HG03139 (cell line): ENCODE measurements at regions not wholly inside any gene's neighbourhood (a gene's known extent, or its start where the extent isn't known, plus 50 kb on each side); places are given as distances from the start of the nearest gene placed in this dataset.

Source experiments
- ATAC-seq: cut with Tn5 transposase; IDR thresholded peaks from one replicate; pipeline ENCODE4 v1.9.1; 2021; ENCODE audit not compliant: unreplicated experiment

DNA sequence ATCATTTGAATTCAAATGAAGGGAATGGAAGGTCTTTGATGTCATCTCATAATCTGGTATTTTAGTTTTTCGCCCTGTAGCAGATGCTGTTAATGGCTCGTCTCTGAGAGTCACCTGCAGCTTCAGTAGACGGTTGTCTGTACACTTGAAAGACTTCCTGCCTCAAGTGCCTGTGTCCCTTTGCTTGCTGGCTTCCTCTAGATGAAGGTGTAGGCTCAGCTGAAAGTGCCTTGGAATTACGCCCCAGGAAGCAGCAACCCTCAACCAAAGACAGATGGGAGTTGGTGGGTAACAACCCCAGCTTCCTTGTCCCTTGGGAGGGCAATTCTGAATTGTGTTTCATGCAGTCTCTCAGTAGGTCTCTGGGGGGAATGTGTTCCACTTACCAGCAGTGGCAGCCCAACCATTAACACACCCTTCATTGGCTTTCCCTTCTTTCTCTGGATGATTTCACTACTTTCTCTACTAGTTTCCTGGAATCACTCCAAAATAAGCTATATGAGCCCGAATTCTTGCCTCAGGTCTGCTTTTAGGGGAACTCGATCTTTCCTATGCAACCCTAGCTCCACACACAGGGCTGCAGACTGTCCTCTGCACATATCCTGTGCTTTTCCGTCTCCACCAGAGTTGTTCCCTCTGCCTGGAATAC, 395.6 kb downstream of the DMAC1 start:
- no peak for ATAC-seq

DNA sequence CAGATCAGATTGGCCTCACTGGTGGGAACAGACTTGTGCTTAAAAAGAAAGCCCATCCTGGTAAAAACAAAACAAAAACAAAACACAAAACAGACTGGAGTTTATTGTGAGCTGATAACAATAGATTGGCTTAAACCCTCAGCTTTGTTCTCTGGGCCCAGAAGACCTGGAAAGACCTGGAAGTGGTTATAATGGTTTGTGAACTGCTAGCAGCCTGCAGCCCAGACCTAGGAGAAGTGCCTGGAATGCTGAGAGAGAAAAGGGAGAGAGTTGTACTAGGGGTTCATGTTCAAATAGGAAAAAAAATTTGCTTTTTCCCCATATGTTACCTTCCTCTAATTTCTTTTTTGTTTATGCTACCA, 396.6 kb downstream of the DMAC1 start:
- no peak for ATAC-seq

DNA sequence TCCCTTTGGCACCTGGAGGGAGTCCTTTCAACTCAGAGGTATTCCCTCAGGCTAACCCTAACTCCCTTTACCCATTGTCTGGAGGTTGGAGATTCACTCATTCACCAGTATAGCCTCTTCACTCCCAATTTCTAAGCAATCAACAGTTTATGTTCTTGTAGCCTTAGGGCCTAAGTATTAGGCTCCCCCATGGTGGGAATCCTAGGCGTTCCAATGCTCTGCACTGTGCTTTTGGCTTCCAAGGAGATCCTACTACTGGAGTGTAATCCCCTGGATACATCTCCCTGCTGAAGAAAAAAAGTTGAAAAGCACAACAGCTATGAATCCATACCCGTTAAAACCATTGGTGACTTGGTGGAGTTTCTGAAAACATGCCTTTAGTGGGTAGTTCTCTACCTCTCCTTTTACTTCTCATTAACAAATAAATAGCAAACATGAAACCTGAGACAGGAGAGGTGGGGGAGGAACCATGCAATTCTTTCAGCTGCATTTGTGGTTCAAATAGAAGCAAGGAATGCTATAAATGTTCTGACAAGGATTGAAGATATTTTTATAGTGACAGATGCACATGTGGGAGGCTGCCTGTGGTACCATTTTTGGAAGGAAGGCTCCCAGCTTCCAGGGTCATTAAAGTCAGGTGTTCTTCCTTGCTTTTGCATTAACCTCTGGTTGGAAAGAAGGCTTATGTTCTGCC, 397.1 kb downstream of the DMAC1 start:
- ATAC-seq: no peak

DNA sequence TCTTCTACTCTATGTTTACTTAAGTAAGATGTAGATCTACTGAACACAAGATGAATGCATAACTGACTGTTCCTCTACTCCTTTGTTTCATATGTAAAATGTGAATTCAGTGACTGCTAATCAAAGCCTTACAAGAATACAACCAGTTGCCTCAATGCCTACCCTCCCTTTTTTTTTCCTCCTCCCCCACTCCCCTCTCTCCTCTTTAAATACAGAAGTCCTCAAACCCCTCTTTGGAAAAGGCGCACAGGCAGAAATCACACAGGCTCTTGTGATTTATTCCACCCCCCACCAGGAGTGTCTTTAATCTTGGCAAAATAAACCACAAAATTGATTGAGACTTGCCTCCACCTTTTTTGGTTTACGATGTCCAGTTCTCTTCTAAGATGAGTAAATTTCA, 398.5 kb downstream of the DMAC1 start:
- no peak for ATAC-seq

DNA sequence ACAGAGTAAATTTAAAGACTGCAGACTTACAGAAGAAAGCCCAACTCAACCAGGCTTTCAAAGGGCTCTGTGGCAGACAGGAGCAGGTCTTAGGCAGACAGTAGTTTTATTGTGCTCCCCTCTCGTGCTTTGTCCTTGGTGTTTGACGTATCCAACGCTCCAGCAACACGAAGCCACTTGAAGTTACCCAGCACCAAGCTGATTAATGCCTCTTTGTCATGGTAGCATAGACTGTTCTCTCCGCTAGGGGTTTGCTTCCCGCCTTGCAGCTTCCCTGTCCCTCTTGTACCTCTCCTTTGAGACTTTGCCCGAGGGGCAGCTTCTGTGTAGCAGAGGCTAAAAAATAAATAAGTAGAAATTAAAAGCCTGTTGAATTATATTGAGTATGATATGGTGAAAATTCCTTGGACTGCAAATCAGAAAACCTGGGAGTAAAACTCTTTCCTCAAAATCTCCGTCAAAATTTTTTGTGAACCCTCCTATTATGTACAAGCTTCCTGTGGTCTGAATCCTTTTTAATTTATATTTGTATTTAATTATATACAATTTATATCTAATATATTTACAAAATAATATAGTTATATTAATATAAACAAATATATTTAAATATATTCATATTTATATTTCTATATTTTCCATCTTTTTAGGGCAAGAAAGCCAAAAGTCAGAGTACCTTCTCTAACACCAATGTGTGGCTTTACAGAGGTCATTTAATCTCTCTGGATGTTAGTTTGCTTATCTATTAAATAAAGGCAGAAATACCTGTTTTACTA, 405.4 kb downstream of the DMAC1 start:
- no peak for ATAC-seq

DNA sequence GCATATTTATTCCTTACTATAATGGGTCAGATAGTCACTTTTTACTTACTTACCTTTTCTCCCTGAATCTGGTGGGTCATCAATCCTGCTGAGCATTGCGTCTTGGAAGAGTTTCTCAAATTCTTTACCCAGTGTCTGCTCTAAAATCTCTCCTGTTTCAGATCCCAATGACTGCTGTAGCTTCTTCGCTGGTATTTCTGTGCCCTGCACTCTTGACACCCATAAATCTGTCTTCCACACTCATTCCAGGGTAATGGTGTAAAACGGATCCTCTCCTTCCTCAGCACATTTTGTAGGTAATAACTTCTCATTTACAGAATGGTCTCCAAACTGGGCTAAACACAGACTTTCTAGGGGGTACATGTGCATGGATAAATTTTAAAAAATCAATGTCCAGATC, 407.4 kb downstream of the DMAC1 start:
- no peak for ATAC-seq

DNA sequence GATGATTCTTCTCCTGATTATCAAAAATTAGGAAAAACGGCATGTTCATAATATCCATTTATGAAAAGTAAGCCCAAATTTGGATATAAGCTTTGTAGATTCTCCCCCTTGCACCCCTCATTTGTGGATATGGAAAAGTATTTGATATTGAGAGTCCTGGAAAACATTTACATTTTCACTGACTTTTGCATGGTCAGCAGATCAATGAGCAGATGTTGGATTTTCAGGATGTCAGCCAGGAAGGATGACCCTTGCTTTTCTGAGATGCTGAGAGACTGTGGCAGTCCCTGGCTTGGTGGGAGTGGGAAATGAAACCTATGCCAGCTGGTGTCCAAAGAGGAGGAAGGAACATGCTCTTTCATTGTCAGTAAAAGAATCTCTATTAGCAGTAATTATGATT, 410.8 kb downstream of the DMAC1 start:
- ATAC-seq: no peak

DNA sequence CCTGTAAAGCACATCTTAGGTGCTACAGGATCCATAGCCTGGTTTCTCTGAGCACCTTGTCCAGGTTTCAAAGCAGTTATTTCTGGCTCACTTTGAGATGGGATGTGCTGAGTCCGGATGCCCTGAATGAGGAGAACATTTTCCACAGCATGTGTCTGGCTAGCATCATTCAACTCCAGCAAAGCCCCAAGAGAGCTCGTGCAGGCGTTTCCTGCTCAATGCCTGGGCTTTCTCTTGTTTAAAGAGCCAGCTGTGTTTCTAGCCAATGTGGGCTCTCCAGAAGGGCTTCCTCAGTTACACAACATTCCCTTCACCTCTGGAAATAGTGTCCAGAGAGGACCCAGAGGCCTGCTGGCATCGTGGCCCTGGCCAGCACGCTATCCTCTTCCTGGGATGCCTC, 411.7 kb downstream of the DMAC1 start:
- no peak for ATAC-seq

DNA sequence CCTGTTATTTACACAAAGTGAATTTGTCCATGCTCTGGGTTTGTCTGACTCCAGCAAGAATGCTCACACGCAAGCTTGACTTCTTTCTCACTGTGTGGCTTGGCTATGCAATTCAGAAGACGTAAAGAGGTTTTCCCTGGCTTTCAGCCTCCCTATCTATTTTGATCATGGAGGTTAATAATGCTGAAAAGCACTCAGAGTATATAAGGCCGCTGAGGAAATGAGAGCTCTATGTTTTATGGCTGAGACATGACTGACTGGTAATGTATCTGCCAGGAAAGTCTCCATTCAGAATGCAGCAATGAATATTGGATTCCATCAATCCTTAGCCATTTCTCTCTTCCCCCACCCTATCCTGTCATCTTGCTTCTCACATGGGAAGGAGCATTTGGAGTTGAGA, 417.3 kb downstream of the DMAC1 start:
- no peak for ATAC-seq

DNA sequence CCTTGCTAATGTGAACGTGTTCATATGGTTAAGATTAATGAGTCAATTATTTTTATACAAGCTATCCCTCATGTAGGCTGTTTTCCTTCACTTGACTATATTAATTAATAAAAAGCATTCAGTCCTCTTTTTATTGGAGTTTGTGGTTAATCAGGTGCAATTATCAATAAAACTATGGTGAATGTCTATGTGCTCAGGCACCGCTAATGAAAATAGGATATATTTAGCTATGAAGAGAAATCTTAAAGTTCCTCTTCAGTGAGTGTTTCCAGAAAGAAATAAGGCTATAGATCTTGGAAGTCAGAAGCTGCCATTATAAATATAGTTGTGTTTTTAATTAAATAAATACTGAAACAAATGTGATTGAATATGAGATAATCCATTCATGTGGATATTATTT, 422.1 kb downstream of the DMAC1 start:
- ATAC-seq: no peak

DNA sequence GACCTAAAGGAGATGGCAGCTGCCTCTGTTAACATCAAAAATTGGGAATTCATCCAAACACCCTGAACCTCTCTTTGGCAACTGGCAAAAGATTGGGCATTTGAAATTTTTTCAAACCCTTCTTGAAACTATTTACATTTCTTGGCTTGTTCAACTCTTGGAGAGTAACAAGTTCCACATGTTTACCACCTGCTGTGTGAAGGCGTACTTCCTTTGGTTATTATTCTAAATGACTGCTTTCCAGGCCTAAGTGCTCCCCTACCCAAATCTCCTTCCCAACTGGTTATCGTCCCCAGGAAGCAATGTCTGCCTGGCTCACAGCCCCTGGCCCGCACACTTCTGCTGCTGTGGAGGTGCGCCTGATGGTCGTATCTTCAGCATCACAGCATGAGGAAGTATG, 422.7 kb downstream of the DMAC1 start:
- ATAC-seq: no peak

DNA sequence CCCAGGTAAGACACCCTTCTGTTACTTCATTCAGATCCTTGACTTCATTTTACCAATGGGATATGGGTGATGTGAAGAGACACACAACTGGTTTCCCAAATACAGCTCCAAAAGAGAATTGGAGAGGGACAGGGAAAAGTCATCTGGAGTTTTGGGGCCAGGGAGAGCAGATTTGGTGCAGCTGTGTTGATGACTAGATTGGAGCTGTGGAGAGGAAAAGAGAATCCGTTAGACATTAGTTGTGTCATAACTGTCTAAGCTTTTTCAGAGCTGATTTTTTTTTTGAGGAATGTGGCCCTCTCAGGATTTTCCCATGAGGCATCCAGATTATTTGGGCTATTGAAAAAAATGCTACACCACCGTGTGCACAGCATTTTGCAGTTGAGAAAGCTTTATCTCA, 423.4 kb downstream of the DMAC1 start:
- ATAC-seq: no peak

DNA sequence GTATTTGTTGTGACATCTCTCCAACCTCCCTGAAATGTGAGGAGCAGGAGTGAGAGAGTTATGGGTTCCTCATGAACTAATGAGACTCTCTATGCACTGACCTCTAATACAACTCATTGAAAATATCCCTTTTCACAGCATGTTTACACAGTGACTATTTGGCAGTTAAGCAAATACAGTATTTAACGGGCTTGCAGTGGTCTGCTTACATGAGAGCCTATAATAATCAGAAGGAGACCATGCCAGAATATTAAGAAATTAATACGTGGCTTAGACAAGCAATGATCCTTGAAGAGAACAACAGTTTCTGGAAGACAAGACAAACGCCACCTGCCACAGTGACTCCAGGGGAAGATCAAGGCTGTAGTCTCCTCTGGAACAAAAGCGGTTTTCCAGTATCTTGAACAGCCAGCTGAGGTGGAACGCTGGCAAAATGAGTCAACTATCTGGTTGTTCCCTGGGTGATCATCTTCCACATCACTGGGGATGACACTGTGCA, 424.5 kb downstream of the DMAC1 start:
- no peak for ATAC-seq

DNA sequence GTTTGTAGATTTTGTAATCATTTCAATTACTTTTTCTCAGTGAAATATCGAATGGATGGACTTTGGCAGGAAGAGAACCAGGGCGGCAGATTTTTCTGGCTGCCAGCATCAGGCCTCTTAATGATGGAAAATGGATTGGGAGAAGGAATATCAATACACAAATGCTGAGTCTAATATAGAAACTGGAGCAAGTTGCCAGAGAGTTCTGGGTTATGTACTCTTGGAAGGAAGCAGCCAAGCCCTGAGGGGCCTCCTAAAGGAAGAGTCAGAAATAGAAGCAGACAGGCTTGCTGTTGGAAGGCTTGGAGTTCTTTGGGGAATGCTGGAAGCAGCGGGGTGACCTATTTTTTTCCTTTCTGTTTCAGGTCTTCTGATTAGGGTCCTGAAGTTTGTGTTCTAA, 428.6 kb downstream of the DMAC1 start:
- ATAC-seq: no peak

DNA sequence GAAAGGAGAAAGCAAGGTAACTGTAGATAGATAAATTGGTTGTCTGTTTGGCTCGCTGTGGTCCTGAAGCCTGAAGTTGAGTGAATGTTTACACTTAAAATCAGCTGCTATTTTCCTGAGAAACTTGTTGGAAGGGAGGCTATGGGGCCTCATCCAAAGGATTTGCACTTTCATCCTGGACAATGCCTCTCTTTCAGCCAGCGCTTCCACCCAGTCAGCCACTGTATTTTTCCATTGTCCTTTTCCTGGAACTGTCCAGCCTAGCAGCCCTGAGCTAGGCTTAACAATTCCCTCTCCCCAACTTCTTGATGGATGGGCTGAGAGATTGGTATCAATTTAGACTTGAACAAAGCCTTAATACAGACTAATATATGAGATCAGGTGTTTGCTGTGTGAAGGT, 429.2 kb downstream of the DMAC1 start:
- ATAC-seq: no peak

DNA sequence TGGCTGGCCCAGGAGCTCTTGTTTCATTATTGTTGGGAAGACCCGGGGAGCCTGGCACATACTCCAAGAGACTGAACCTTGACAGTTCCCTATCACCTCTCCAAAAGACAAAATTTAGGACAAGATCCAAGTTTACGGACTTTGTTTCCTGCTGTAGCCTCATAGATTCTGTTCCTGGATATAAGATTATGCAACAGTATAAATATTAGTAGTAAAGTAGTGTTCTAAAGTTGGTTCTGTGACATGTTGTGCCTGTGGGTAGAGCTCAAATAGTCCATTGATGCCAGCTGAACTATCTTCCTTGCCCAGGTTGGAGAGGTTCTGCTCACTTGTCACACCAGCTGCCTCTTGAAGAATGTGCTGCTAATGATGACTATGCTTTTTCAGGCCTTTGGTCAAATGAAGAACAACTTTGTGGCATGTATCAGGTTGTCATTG, 430.2 kb downstream of the DMAC1 start:
- no peak for ATAC-seq

DNA sequence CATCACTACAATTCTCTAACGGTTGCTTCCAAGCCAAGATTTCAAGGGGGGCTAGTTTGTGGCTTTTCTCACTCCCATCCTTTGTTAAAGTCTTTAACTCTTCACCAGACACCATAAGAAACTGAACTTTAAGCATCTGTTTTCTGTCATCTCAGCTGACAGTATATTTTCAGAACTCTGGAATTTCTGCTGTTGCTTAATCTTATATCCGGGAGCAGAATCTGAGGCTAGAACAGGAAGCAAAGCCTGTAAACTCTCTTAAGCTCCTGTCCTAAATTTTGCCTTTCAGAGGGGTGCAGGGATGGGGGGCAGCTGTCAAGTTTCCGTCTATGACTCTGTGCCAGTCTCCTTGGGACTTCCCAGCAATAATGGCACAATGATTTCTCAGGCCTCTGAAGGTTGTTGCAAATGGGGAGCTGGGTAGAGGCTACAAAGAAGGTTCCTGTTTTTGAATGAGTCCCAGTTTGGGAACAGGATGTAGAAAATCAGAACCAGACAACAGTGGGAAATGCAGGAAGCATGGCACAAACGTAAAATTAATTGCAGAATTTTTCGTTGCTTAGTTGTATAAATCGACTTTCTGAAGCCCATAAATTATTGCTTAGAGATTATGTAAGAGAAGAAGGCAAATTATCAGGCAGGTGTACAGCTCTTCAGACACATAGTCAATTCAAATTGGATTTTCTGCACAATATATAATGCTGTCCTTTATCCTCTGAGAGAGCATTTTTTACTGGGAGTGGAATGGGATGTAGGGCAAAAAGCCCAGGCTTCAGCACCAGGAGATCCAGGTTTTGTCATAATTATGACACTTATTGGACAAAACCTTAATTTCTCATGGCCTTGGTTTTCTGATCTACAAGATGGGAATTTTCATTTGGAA, 430.9 kb downstream of the DMAC1 start:
- no peak for ATAC-seq

DNA sequence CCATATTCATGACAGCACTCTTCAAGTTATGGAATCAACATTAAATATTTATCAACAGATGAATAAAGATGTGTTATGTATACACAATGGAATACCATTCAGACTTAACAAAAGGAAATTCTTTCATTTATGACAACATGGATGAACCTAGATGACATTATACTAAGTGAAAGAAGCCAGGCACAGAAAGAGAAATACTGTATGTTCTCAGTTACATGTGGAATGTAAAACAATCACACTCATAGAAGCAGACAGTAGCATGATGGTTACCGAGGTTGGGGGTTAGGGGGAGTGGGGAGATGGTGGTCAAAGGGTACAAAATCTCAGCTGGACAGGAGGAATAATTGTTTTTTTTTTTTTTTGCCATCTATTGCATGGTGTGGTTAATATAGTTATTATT, 431.9 kb downstream of the DMAC1 start:
- no peak for ATAC-seq

DNA sequence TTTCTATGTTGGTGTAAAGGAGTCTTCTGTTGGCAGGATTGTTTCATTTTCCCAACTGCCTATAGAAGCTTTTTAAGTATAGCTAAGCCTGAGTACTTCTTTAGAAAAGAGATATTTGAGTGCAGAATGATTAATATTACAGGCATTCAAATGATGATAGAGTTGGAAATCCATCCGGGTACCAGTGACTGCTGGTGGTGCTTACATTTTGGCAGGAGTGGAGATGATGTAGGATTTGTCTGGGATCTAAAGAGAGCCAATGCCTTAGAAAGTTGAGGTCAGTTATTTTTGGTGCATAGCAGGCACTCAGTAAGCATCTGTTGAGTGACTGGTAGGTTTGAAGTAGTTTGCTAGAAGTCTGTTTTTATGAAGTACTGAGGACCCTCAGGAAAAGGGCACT, 433.5 kb downstream of the DMAC1 start:
- no peak for ATAC-seq

DNA sequence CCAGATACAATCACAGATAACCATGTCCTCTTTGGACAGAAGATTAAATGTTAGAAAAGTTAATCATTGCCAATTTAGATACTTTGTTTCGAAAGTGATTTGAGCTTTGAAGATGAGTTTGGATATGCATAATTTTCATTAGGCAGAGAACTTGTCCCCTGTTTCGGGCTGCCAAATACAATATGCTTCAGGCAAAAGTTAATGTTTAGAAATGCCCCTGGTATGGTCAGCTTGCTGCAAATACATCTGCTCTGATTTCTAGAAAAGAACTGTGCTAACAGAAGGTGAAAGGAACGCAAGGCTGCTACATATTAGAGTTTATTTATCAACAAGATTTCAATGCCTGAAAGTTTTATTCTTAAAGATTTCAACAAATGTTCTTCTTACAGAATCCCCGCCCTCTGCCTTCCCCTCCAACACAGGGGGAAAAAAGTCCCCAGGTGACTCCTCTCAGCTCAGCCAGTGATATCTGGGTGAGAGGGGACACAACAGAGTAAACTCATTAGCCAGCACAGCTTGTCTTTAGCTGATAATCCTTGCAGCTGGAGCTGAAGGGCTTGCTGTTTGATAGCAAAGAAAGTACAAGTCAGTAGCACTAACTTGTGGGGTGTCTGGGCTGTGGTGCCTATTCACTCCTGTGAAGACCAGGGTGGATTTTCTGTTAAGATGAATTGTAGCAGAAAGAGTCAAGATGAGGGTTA, 435.7 kb downstream of the DMAC1 start:
- ATAC-seq: no peak

DNA sequence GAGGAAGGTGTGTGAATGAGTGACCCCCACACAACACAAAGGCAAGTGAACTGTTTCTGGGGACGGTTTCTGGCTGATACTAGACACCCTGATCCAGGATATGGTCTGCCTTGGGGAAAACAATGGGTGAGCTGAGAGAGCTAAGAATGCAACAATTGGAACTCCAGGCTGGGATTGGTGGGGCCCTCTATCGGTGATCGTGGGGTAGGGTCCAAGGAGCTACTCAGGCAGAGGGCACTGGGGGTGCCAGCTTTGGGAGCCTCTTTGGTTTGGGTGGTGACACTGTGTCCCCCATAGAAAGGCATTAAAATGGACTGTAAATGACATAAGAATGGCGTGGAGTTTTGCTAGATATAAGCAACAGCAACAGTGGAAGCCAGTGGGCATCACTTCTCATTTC, 439.1 kb downstream of the DMAC1 start:
- ATAC-seq: no peak
